ENCODE measurements at regions not wholly inside any gene's neighbourhood (a gene's known extent, or its start where the extent isn't known, plus 50 kb on each side); places are given as distances from the start of the nearest gene placed in this dataset.

GRCh38 chr2:79387431-79387830, 125.4 kb upstream of the CTNNA2 start (continued):
- TF ChIP-seq TSHZ2 (CRISPR knock-in tag; IDR thresholded peaks at IDR 0.05): no peak
- no peak for TF ChIP-seq BACH2 (CRISPR knock-in tag; IDR thresholded peaks at IDR 0.05; ENCODE audit: borderline replicate concordance)
- no peak for TF ChIP-seq ZFP30 (CRISPR knock-in tag; IDR thresholded peaks at IDR 0.05)
- TF ChIP-seq POU6F1 (CRISPR knock-in tag; IDR thresholded peaks at IDR 0.05; ENCODE audit: borderline replicate concordance, low read depth): no peak
- TF ChIP-seq ZC3H10 (CRISPR knock-in tag; IDR thresholded peaks at IDR 0.05): no peak

- TF ChIP-seq ZFP30 (CRISPR knock-in tag; IDR thresholded peaks at IDR 0.05) (no peak), ISL1 (CRISPR knock-in tag; IDR thresholded peaks at IDR 0.05) (peak; percentile 54)
- no peak for ATAC-seq
Observed at GRCh38 chr2:79383681-79384080, 129.2 kb upstream of the CTNNA2 start.

GRCh38 chr2:79375817-79376216, 137.0 kb upstream of the CTNNA2 start:
- ATAC-seq: no peak

More at GRCh38 chr2:79375817-79376216, 137.0 kb upstream of the CTNNA2 start:
- no peak for TF ChIP-seq TCF4 (CRISPR knock-in tag; IDR thresholded peaks at IDR 0.05; ENCODE audit: borderline replicate concordance)
- no peak for TF ChIP-seq TSHZ2 (CRISPR knock-in tag; IDR thresholded peaks at IDR 0.05)
- TF ChIP-seq ISL1 (CRISPR knock-in tag; IDR thresholded peaks at IDR 0.05): no peak
- no peak for TF ChIP-seq CSRNP3 (CRISPR knock-in tag; IDR thresholded peaks at IDR 0.05)
- no peak for TF ChIP-seq ZFP3 (CRISPR knock-in tag; IDR thresholded peaks at IDR 0.05)
- TF ChIP-seq PPARA (CRISPR knock-in tag; IDR thresholded peaks at IDR 0.05; ENCODE audit: borderline replicate concordance): no peak
- no peak for TF ChIP-seq ZFP30 (CRISPR knock-in tag; IDR thresholded peaks at IDR 0.05)
- no peak for TF ChIP-seq SNAI2 (CRISPR knock-in tag; IDR thresholded peaks at IDR 0.05)
- no peak for TF ChIP-seq CREB5 (CRISPR knock-in tag; IDR thresholded peaks at IDR 0.05; ENCODE audit: low read depth)
- TF ChIP-seq OSR1 (CRISPR knock-in tag; IDR thresholded peaks at IDR 0.05): no peak
- no peak for TF ChIP-seq ZNF70 (CRISPR knock-in tag; IDR thresholded peaks at IDR 0.05)
- no peak for TF ChIP-seq BACH2 (CRISPR knock-in tag; IDR thresholded peaks at IDR 0.05; ENCODE audit: borderline replicate concordance)
- TF ChIP-seq POU6F1 (CRISPR knock-in tag; IDR thresholded peaks at IDR 0.05; ENCODE audit: borderline replicate concordance, low read depth): no peak
- no peak for TF ChIP-seq TOX (CRISPR knock-in tag; IDR thresholded peaks at IDR 0.05; ENCODE audit: borderline replicate concordance)
- TF ChIP-seq GLIS3 (CRISPR knock-in tag; IDR thresholded peaks at IDR 0.05): no peak
- no peak for TF ChIP-seq CSDC2 (CRISPR knock-in tag; IDR thresholded peaks at IDR 0.05)
- TF ChIP-seq ZNF565 (CRISPR knock-in tag; conservative IDR thresholded peaks at IDR 0.05; ENCODE audit: low read depth): no peak
- no peak for TF ChIP-seq ZNF8 (CRISPR knock-in tag; IDR thresholded peaks at IDR 0.05)
- no peak for TF ChIP-seq RARB (CRISPR knock-in tag; IDR thresholded peaks at IDR 0.05)
- no peak for TF ChIP-seq ESRRG (CRISPR knock-in tag; IDR thresholded peaks at IDR 0.05)
